Progenitor cell of endocrine pancreas (in vitro differentiated cells): ENCODE measurements at regions not wholly inside any gene's neighbourhood (a gene's known extent, or its start where the extent isn't known, plus 50 kb on each side); places are given as distances from the start of the nearest gene placed in this dataset.

ENCODE experiments used
- DNase-seq: peaks from one replicate; pipeline ENCODE4 v3.0.0; 2021; ENCODE audit warnings: low spot score; ENCODE audit not compliant: unreplicated experiment
- H3K27ac Mint-ChIP-seq: 2 replicates; pipeline ENCODE4 v1.8.0; 2021; ENCODE audit warnings: mild to moderate bottlenecking, moderate library complexity, mixed read lengths
- H3K27me3 Mint-ChIP-seq: 2 replicates; pipeline ENCODE4 v1.8.0; 2021; ENCODE audit warnings: mixed read lengths
- H3K36me3 Mint-ChIP-seq: 2 replicates; pipeline ENCODE4 v1.8.0; 2022; ENCODE audit warnings: mixed read lengths; ENCODE audit not compliant: insufficient read depth
- H3K4me1 Mint-ChIP-seq: 2 replicates; pipeline ENCODE4 v1.8.0; 2021; ENCODE audit warnings: low read depth, mixed read lengths
- H3K4me3 Mint-ChIP-seq: 2 replicates; pipeline ENCODE4 v1.8.0; 2021; ENCODE audit warnings: low read depth, mild to moderate bottlenecking, moderate library complexity, mixed read lengths
- H3K9me3 Mint-ChIP-seq: 2 replicates; pipeline ENCODE4 v1.8.0; 2021; ENCODE audit warnings: low read depth, mixed read lengths
- CTCF ChIP-seq: fragments of 200-600 bp; sonication (generic); IDR thresholded peaks from one replicate; pipeline ENCODE4 v1.5.0; 2021; ENCODE audit warnings: antibody characterized with exemption, mild to moderate bottlenecking; ENCODE audit not compliant: unreplicated experiment

- no peak overlapping the region for H3K4me3 Mint-ChIP-seq
- no peak for DNase-seq
- H3K27me3 Mint-ChIP-seq: no peaks in the 10 kb centered on the region
- H3K27ac Mint-ChIP-seq: no peak overlapping the region
- no peaks in the 10 kb centered on the region for H3K9me3 Mint-ChIP-seq
- no peak for TF ChIP-seq CTCF
- no peaks in the 10 kb centered on the region for H3K4me1 Mint-ChIP-seq
- H3K36me3 Mint-ChIP-seq: no peaks in the 10 kb centered on the region
Observed at GRCh38 chr5:116629168-116629567, 54.5 kb upstream of the SEMA6A start.

GRCh38 chr5:116626945-116627679 lies 52.5 kb upstream of the SEMA6A start:
- TF ChIP-seq CTCF: no peak
- Mint-ChIP-seq H3K4me3 (no peak overlapping the region), H3K4me1 (no peaks in the 10 kb centered on the region), H3K36me3 (no peaks in the 10 kb centered on the region), H3K27ac (no peak overlapping the region), H3K9me3 (no peaks in the 10 kb centered on the region), H3K27me3 (no peaks in the 10 kb centered on the region)
- no peak for DNase-seq

- no peaks in the 10 kb centered on the region for H3K4me1 Mint-ChIP-seq
- no peak for TF ChIP-seq CTCF
- no peaks in the 10 kb centered on the region for H3K9me3 Mint-ChIP-seq
- DNase-seq: no peak
- H3K36me3 Mint-ChIP-seq: no peaks in the 10 kb centered on the region
- no peak overlapping the region for H3K4me3 Mint-ChIP-seq
- H3K27me3 Mint-ChIP-seq: no peaks in the 10 kb centered on the region
- no peak overlapping the region for H3K27ac Mint-ChIP-seq
Observed at GRCh38 chr5:116626272-116626723, 51.7 kb upstream of the SEMA6A start.
